ENCODE measurements at regions not wholly inside any gene's neighbourhood (a gene's known extent, or its start where the extent isn't known, plus 50 kb on each side); places are given as distances from the start of the nearest gene placed in this dataset.

- Mint-ChIP-seq H3K27ac (no peak overlapping the region), H3K9me3 (no peaks in the 10 kb centered on the region), H3K36me3 (peaks cover 0 to 6% (median 0%) of the 10 kb centered on the region in 3 donors), H3K4me3 (no peak overlapping the region), H3K27me3 (peaks cover 8 to 11% (median 10%) of the 10 kb centered on the region in 5 donors), H3K4me1 (peaks cover 0 to 2% (median 0%) of the 10 kb centered on the region in 4 donors)
- DNase-seq = no peak
- no peak for ATAC-seq
- POLR2A ChIA-PET = no interaction called here
Measured at GRCh38 chr13:33441015-33441414, 155.5 kb upstream of the STARD13 start.

- Mint-ChIP-seq H3K4me3 (no peak overlapping the region), H3K27ac (no peak overlapping the region), H3K36me3 (peaks cover 0 to 6% (median 0%) of the 10 kb centered on the region in 3 donors), H3K9me3 (no peaks in the 10 kb centered on the region), H3K27me3 (peaks cover 10 to 16% (median 11%) of the 10 kb centered on the region in 5 donors), H3K4me1 (peaks cover 0 to 2% (median 0%) of the 10 kb centered on the region in 4 donors)
- ATAC-seq (no peak), DNase-seq (no peak)
- POLR2A ChIA-PET = no interaction called here
Measured at GRCh38 chr13:33445024-33445423, 159.5 kb upstream of the STARD13 start.

GRCh38 chr13:33445476-33445875 is 159.9 kb upstream of the STARD13 start:
- H3K27ac Mint-ChIP-seq = no peak overlapping the region
- ATAC-seq = no peak
- POLR2A ChIA-PET = no interaction called here

GRCh38 chr13:33446821-33447725 is 161.5 kb upstream of the STARD13 start:
- no peak overlapping the region for H3K4me3 Mint-ChIP-seq
- H3K27me3 Mint-ChIP-seq = peaks cover 0 to 13% (median 8%) of the 10 kb centered on the region in 5 donors
- H3K9me3 Mint-ChIP-seq = no peaks in the 10 kb centered on the region
- H3K36me3 Mint-ChIP-seq = no peaks in the 10 kb centered on the region
- ATAC-seq = no peak
- H3K4me1 Mint-ChIP-seq = peaks cover 0 to 1% (median 0%) of the 10 kb centered on the region in 4 donors
- no peak overlapping the region for H3K27ac Mint-ChIP-seq
- POLR2A ChIA-PET = no interaction called here
- no peak for DNase-seq

More at GRCh38 chr13:33445476-33445875, 159.9 kb upstream of the STARD13 start:
- Mint-ChIP-seq H3K27me3 (peaks cover 9 to 15% (median 10%) of the 10 kb centered on the region in 5 donors), H3K4me1 (peaks cover 0 to 2% (median 0%) of the 10 kb centered on the region in 4 donors), H3K9me3 (no peaks in the 10 kb centered on the region), H3K36me3 (peaks cover 0 to 6% (median 0%) of the 10 kb centered on the region in 3 donors), H3K4me3 (no peak overlapping the region)
- DNase-seq = no peak

- Mint-ChIP-seq H3K27ac (no peak overlapping the region), H3K36me3 (no peaks in the 10 kb centered on the region), H3K9me3 (no peaks in the 10 kb centered on the region), H3K27me3 (peaks cover 0 to 13% (median 7%) of the 10 kb centered on the region in 5 donors), H3K4me3 (no peak overlapping the region), H3K4me1 (peaks cover 0 to 1% (median 0%) of the 10 kb centered on the region in 4 donors)
- DNase-seq = no peak
- POLR2A ChIA-PET = no interaction called here
- no peak for ATAC-seq
Measured at GRCh38 chr13:33448889-33449288, 163.3 kb upstream of the STARD13 start.

- Mint-ChIP-seq H3K36me3 (no peaks in the 10 kb centered on the region), H3K4me3 (no peak overlapping the region), H3K9me3 (peaks cover 0 to 1% (median 0%) of the 10 kb centered on the region in 9 donors), H3K27ac (no peak overlapping the region), H3K27me3 (peaks cover 0 to 13% (median 8%) of the 10 kb centered on the region in 5 donors), H3K4me1 (peaks cover 0 to 1% (median 0%) of the 10 kb centered on the region in 4 donors)
- POLR2A ChIA-PET = no interaction called here
- DNase-seq (no peak), ATAC-seq (no peak)
Measured at GRCh38 chr13:33450956-33451709, 165.6 kb upstream of the STARD13 start.

- no peaks in the 10 kb centered on the region for H3K36me3 Mint-ChIP-seq
- H3K4me3 Mint-ChIP-seq = no peak overlapping the region
- H3K27ac Mint-ChIP-seq = no peak overlapping the region
- peaks cover 0 to 10% (median 5%) of the 10 kb centered on the region in 5 donors for H3K27me3 Mint-ChIP-seq
- DNase-seq = no peak
- peaks cover 0 to 1% (median 0%) of the 10 kb centered on the region in 4 donors for H3K4me1 Mint-ChIP-seq
- H3K9me3 Mint-ChIP-seq = peaks cover 0 to 3% (median 0%) of the 10 kb centered on the region in 9 donors
- POLR2A ChIA-PET = no interaction called here
- ATAC-seq = no peak
Measured at GRCh38 chr13:33452873-33453517, 167.4 kb upstream of the STARD13 start.

GRCh38 chr13:33453936-33454335 is 168.4 kb upstream of the STARD13 start:
- Mint-ChIP-seq H3K27ac (no peak overlapping the region), H3K9me3 (peaks cover 0 to 3% (median under 1%) of the 10 kb centered on the region in 9 donors), H3K4me1 (peaks cover 0 to 1% (median 0%) of the 10 kb centered on the region in 4 donors), H3K27me3 (peaks cover 0 to 10% (median 5%) of the 10 kb centered on the region in 5 donors), H3K36me3 (no peaks in the 10 kb centered on the region), H3K4me3 (no peak overlapping the region)
- POLR2A ChIA-PET = no interaction called here
- DNase-seq (no peak), ATAC-seq (no peak)

GRCh38 chr13:33454844-33455705 is 169.5 kb upstream of the STARD13 start:
- POLR2A ChIA-PET = no interaction called here
- ATAC-seq (no peak), DNase-seq (no peak)
- peaks cover 0 to 12% (median 2%) of the 10 kb centered on the region in 9 donors for H3K9me3 Mint-ChIP-seq
- H3K4me1 Mint-ChIP-seq = peaks cover 0 to 1% (median 0%) of the 10 kb centered on the region in 4 donors
- H3K36me3 Mint-ChIP-seq = peaks cover 0 to 3% (median 0%) of the 10 kb centered on the region in 3 donors
- peaks cover 0 to 10% (median 4%) of the 10 kb centered on the region in 5 donors for H3K27me3 Mint-ChIP-seq
- H3K4me3 Mint-ChIP-seq = no peak overlapping the region
- no peak overlapping the region for H3K27ac Mint-ChIP-seq

- Mint-ChIP-seq H3K27ac (no peak overlapping the region), H3K27me3 (peaks cover 0 to 16% (median 6%) of the 10 kb centered on the region in 5 donors), H3K4me3 (no peak overlapping the region), H3K9me3 (peaks cover 0 to 25% (median 3%) of the 10 kb centered on the region in 9 donors), H3K4me1 (no peaks in the 10 kb centered on the region), H3K36me3 (peaks cover 0 to 3% (median 0%) of the 10 kb centered on the region in 3 donors)
- ATAC-seq = no peak
- no peak for DNase-seq
- POLR2A ChIA-PET = no interaction called here
Measured at GRCh38 chr13:33459702-33460101, 174.1 kb upstream of the STARD13 start.

GRCh38 chr13:33462109-33462508 is 176.6 kb upstream of the STARD13 start:
- Mint-ChIP-seq H3K27ac (no peak overlapping the region), H3K36me3 (peaks cover 0 to 3% (median 3%) of the 10 kb centered on the region in 3 donors), H3K4me1 (no peaks in the 10 kb centered on the region), H3K4me3 (no peak overlapping the region), H3K27me3 (peaks cover 2 to 29% (median 7%) of the 10 kb centered on the region in 5 donors), H3K9me3 (peaks cover 0 to 25% (median 6%) of the 10 kb centered on the region in 9 donors)
- POLR2A ChIA-PET = no interaction called here
- DNase-seq (no peak), ATAC-seq (no peak)

GRCh38 chr13:33464345-33464744 is 178.8 kb upstream of the STARD13 start:
- peaks cover 2 to 29% (median 7%) of the 10 kb centered on the region in 5 donors for H3K27me3 Mint-ChIP-seq

More at GRCh38 chr13:33464345-33464744, 178.8 kb upstream of the STARD13 start:
- H3K9me3 Mint-ChIP-seq = peaks cover 0 to 20% (median 5%) of the 10 kb centered on the region in 9 donors
- ATAC-seq (no peak), DNase-seq (no peak)
- H3K4me1 Mint-ChIP-seq = no peaks in the 10 kb centered on the region
- peaks cover 0 to 3% (median 3%) of the 10 kb centered on the region in 3 donors for H3K36me3 Mint-ChIP-seq
- no peak overlapping the region for H3K27ac Mint-ChIP-seq
- H3K4me3 Mint-ChIP-seq = no peak overlapping the region
- POLR2A ChIA-PET = no interaction called here

Data from naive thymus-derived CD8-positive, alpha-beta T cell (primary cell).